GM12891 (cell line): ENCODE measurements at regions not wholly inside any gene's neighbourhood (a gene's known extent, or its start where the extent isn't known, plus 50 kb on each side); places are given as distances from the start of the nearest gene placed in this dataset.

Experiments
- POLR2A ChIP-seq: IDR thresholded peaks from 2 replicates; pipeline ENCODE4 v1.6.1; 2011; ENCODE audit warnings: low read depth, low read length, control low read depth
- POLR2AphosphoS5 ChIP-seq: IDR thresholded peaks from 2 replicates; pipeline ENCODE4 v1.6.1; 2011; ENCODE audit warnings: low read depth, low read length, control low read depth
- POU2F2 ChIP-seq: IDR thresholded peaks from 2 replicates; pipeline ENCODE4 v1.6.1; 2011; ENCODE audit warnings: low read depth, mild to moderate bottlenecking, control low read depth, low read length, moderate library complexity
- SPI1 ChIP-seq: IDR thresholded peaks from 2 replicates; pipeline ENCODE4 v1.6.1; 2011; ENCODE audit warnings: low read depth, low read length, control low read depth

DNA sequence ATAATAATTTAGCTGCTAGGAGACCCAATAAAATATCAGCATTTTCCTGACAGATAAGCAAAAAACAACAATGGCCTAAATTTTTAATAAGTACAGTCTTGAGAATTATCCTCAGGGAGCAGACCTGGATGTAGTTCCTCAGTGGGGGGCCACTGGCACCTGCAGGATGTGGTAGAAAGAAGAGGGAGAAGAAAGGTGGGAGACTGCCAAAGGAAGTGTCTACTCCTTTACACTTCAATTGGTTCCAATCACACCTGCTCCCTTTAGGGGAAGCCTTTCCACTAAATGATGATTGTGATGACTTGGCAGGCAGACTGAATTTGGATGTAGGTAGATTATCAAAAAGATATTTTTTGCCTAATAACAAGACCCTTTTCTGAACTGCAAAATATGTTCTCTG, 353.0 kb upstream of the SATB1 start:
- TF ChIP-seq POLR2A: no peak
- TF ChIP-seq POLR2AphosphoS5: no peak
- no peak for TF ChIP-seq POU2F2
- no peak for TF ChIP-seq SPI1
